HEK293T (cell line): ENCODE measurements at regions not wholly inside any gene's neighbourhood (a gene's known extent, or its start where the extent isn't known, plus 50 kb on each side); places are given as distances from the start of the nearest gene placed in this dataset.
"Not testable (repeated sequence)": the region's sequence is repeated elsewhere in the genome, so short reads cannot be mapped to it uniquely, and the experiment has no call there.

ENCODE experiments used
- ARNT ChIP-seq: fragments of 450-650 bp; IDR thresholded peaks from 2 replicates; pipeline ENCODE4 v1.6.1; 2017; ENCODE audit warnings: mild to moderate bottlenecking
- BHLHE40 ChIP-seq: fragments of 450-650 bp; IDR thresholded peaks from 2 replicates; pipeline ENCODE4 v1.6.1; 2016; ENCODE audit warnings: mild to moderate bottlenecking, moderate library complexity, borderline replicate concordance
- CTBP1 ChIP-seq: fragments of 450-650 bp; IDR thresholded peaks from 2 replicates; pipeline ENCODE4 v1.6.1; 2016; ENCODE audit warnings: borderline replicate concordance
- ELF4 ChIP-seq: fragments of 450-650 bp; IDR thresholded peaks from 2 replicates; pipeline ENCODE4 v1.6.1; 2017; ENCODE audit warnings: antibody characterized with exemption
- FOXA1 ChIP-seq: fragments of 450-650 bp; IDR thresholded peaks from 2 replicates; pipeline ENCODE4 v1.6.1; 2016; ENCODE audit warnings: mild to moderate bottlenecking
- FOXK2 ChIP-seq: fragments of 450-650 bp; IDR thresholded peaks from 2 replicates; pipeline ENCODE4 v1.6.1; 2016; ENCODE audit warnings: mild to moderate bottlenecking
- FOXM1 ChIP-seq: fragments of 450-650 bp; IDR thresholded peaks from 2 replicates; pipeline ENCODE4 v1.6.1; 2017; ENCODE audit warnings: mild to moderate bottlenecking, borderline replicate concordance
- L3MBTL2 ChIP-seq: fragments of 450-650 bp; conservative IDR thresholded peaks from 2 replicates; pipeline ENCODE4 v1.6.1; 2016; ENCODE audit warnings: mild to moderate bottlenecking
- NFRKB ChIP-seq: fragments of 450-650 bp; IDR thresholded peaks from 2 replicates; pipeline ENCODE4 v1.6.1; 2016; ENCODE audit warnings: mild to moderate bottlenecking, moderate library complexity
- SP1 ChIP-seq: fragments of 450-650 bp; IDR thresholded peaks from 2 replicates; pipeline ENCODE4 v1.6.1; 2017
- SUZ12 ChIP-seq: fragments of 450-650 bp; IDR thresholded peaks from 2 replicates; pipeline ENCODE4 v1.6.1; 2016; ENCODE audit warnings: mild to moderate bottlenecking
- TARDBP ChIP-seq: fragments of 450-650 bp; IDR thresholded peaks from 2 replicates; pipeline ENCODE4 v1.6.1; 2016

GRCh38 chr3:164702808-164703207 lies 375.5 kb downstream of the SI start:
- not testable (repeated sequence) for TF ChIP-seq ELF4, L3MBTL2, BHLHE40, CTBP1, FOXK2, FOXM1, TARDBP, SP1, NFRKB, FOXA1, ARNT, SUZ12
